ENCODE measurements at regions not wholly inside any gene's neighbourhood (a gene's known extent, or its start where the extent isn't known, plus 50 kb on each side); places are given as distances from the start of the nearest gene placed in this dataset.

GRCh38 chr20:24739746-24740145, 209.3 kb upstream of the CST7 start:
- DNase-seq = no peak

GRCh38 chr20:24741493-24742072, 207.5 kb upstream of the CST7 start:
- DNase-seq = no peak

GRCh38 chr20:24742436-24742835, 206.6 kb upstream of the CST7 start:
- no peak for DNase-seq

- no peak for DNase-seq
These were observed 206.1 kb upstream of the CST7 start for GRCh38 chr20:24742989-24743388.

GRCh38 chr20:24743641-24744040, 205.4 kb upstream of the CST7 start:
- DNase-seq = no peak

- DNase-seq = no peak
These were observed 204.3 kb upstream of the CST7 start for GRCh38 chr20:24744747-24745146.

- DNase-seq = no peak
These were observed 203.9 kb upstream of the CST7 start for GRCh38 chr20:24745206-24745605.

- no peak for DNase-seq
These were observed 203.3 kb upstream of the CST7 start for GRCh38 chr20:24745617-24746350.

- peak; percentile 51 to 79 for DNase-seq
These were observed 202.8 kb upstream of the CST7 start for GRCh38 chr20:24746351-24746685.

- peak; percentile 56 to 77 for DNase-seq
These were observed 201.9 kb upstream of the CST7 start for GRCh38 chr20:24747010-24747712.

- DNase-seq = peak in 1 of 2 experiments; percentile 8
These were observed 201.0 kb upstream of the CST7 start for GRCh38 chr20:24747881-24748595.

GRCh38 chr20:24751551-24751950, 197.5 kb upstream of the CST7 start:
- no peak for DNase-seq

GRCh38 chr20:24752612-24753011, 196.5 kb upstream of the CST7 start:
- DNase-seq = no peak

GRCh38 chr20:24753130-24753529, 195.9 kb upstream of the CST7 start:
- DNase-seq = no peak

- no peak for DNase-seq
These were observed 194.4 kb upstream of the CST7 start for GRCh38 chr20:24754691-24755090.

- no peak for DNase-seq
These were observed 193.6 kb upstream of the CST7 start for GRCh38 chr20:24755411-24755922.

GRCh38 chr20:24756292-24757025, 192.6 kb upstream of the CST7 start:
- no peak for DNase-seq

- DNase-seq = no peak
These were observed 187.6 kb upstream of the CST7 start for GRCh38 chr20:24761220-24762065.

- DNase-seq = no peak
These were observed 186.7 kb upstream of the CST7 start for GRCh38 chr20:24762371-24762770.

GRCh38 chr20:24762791-24763350, 186.2 kb upstream of the CST7 start:
- DNase-seq = no peak

- no peak for DNase-seq
These were observed 185.6 kb upstream of the CST7 start for GRCh38 chr20:24763386-24764026.

Data from SHP77 (cell line).